Right lobe of liver (tissue), 4 donors: ENCODE measurements at regions not wholly inside any gene's neighbourhood (a gene's known extent, or its start where the extent isn't known, plus 50 kb on each side); places are given as distances from the start of the nearest gene placed in this dataset.

Source experiments
- CTCF ChIP-seq, 4 donors: fragments of 200-600 bp in 3 of 4; fragments of 450-650 bp in 1 of 4; IDR thresholded peaks; one replicate each; pipeline versions ENCODE4 v1.5.1 to v1.8.0; 2016 to 2022; ENCODE audit warnings: antibody characterized with exemption in 4 of 4, mild to moderate bottlenecking in 2 of 4
- POLR2A ChIP-seq: fragments of 450-650 bp; IDR thresholded peaks from one replicate; pipeline ENCODE4 v1.6.1; 2017; ENCODE audit warnings: antibody characterized with exemption, mild to moderate bottlenecking
- donor health status: DM: no; HTN: no; CAD: no.
- donor health status: DM: no; HTN: no; CAD: no.
- donor health status: DM: no; HTN: yes; CAD: no.

- TF ChIP-seq POLR2A (no peak), CTCF (IDR thresholded peaks at IDR 0.05) (no peak)
Observed at GRCh38 chr7:42494199-42494710, 257.2 kb upstream of the GLI3 start.
